ENCODE measurements at regions not wholly inside any gene's neighbourhood (a gene's known extent, or its start where the extent isn't known, plus 50 kb on each side); places are given as distances from the start of the nearest gene placed in this dataset.
A peak's percentile ranks its signal among the peaks of the same experiment; 100 is the strongest.

GRCh38 chr2:134152045-134153010 is 101.5 kb upstream of the MGAT5 start:
- no peak for TF ChIP-seq CTCF (IDR thresholded peaks at IDR 0.05; ENCODE audit: low read length, missing control alignments)
- no peak for DNase-seq (ENCODE audit: low read depth)
- H3K4me3 ChIP-seq (replicated peaks; ENCODE audit: low read depth, low read length): no peak overlapping the region

GRCh38 chr2:134153294-134153880 is 100.5 kb upstream of the MGAT5 start:
- no peak overlapping the region for H3K4me3 ChIP-seq (replicated peaks; ENCODE audit: low read depth, low read length)
- no peak for TF ChIP-seq CTCF (IDR thresholded peaks at IDR 0.05; ENCODE audit: low read length, missing control alignments)
- DNase-seq (ENCODE audit: low read depth): no peak

GRCh38 chr2:134154246-134154645 is 99.6 kb upstream of the MGAT5 start:
- TF ChIP-seq CTCF (IDR thresholded peaks at IDR 0.05; ENCODE audit: low read length, missing control alignments): no peak
- no peak overlapping the region for H3K4me3 ChIP-seq (replicated peaks; ENCODE audit: low read depth, low read length)
- DNase-seq (ENCODE audit: low read depth): peak; percentile 24

GRCh38 chr2:134155134-134155533 is 98.7 kb upstream of the MGAT5 start:
- H3K4me3 ChIP-seq (replicated peaks; ENCODE audit: low read depth, low read length): no peak overlapping the region
- DNase-seq (ENCODE audit: low read depth): no peak
- TF ChIP-seq CTCF (IDR thresholded peaks at IDR 0.05; ENCODE audit: low read length, missing control alignments): no peak

- no peak overlapping the region for H3K4me3 ChIP-seq (replicated peaks; ENCODE audit: low read depth, low read length)
- no peak for TF ChIP-seq CTCF (IDR thresholded peaks at IDR 0.05; ENCODE audit: low read length, missing control alignments)
- no peak for DNase-seq (ENCODE audit: low read depth)
These were observed 95.6 kb upstream of the MGAT5 start for GRCh38 chr2:134158295-134158694.

- TF ChIP-seq CTCF (IDR thresholded peaks at IDR 0.05; ENCODE audit: low read length, missing control alignments): no peak
- peak; percentile 54 for DNase-seq (ENCODE audit: low read depth)
- H3K4me3 ChIP-seq (replicated peaks; ENCODE audit: low read depth, low read length): no peak overlapping the region
These were observed 92.7 kb upstream of the MGAT5 start for GRCh38 chr2:134161170-134161547.
